ENCODE measurements at regions not wholly inside any gene's neighbourhood (a gene's known extent, or its start where the extent isn't known, plus 50 kb on each side); places are given as distances from the start of the nearest gene placed in this dataset.

- no peak for DNase-seq (ENCODE audit: low read depth in 2 of 2)
- no peaks in the 10 kb centered on the region for H3K36me3 ChIP-seq (ENCODE audit: control insufficient read depth, insufficient read depth, low read length)
- H3K4me3 ChIP-seq (replicated peaks in 1 of 4; ENCODE audit: control extremely low read depth in 1 of 4, insufficient read depth in 1 of 4, low read depth in 3 of 4, low read length in 4 of 4) = no peak overlapping the region
- no peaks in the 10 kb centered on the region for H4K20me1 ChIP-seq (ENCODE audit: control insufficient read depth, extremely low read depth, insufficient read depth, low read length)
- no peak overlapping the region for H3K9ac ChIP-seq (ENCODE audit: insufficient read depth, low read length)
- no peaks in the 10 kb centered on the region for H3K27me3 ChIP-seq (ENCODE audit: control insufficient read depth, insufficient read depth, low read length)
- H3K4me1 ChIP-seq (ENCODE audit: control insufficient read depth, extremely low read depth, insufficient read depth, low read length) = no peaks in the 10 kb centered on the region
- no peak overlapping the region for H2AFZ ChIP-seq (ENCODE audit: low read length)
- no peaks in the 10 kb centered on the region for H3K79me2 ChIP-seq (ENCODE audit: control insufficient read depth, insufficient read depth, low read length)
- H3K4me2 ChIP-seq (ENCODE audit: extremely low read depth, insufficient read depth, low read length) = no peak overlapping the region
- TF ChIP-seq EZH2 (IDR thresholded peaks at IDR 0.05; ENCODE audit: low read length, missing control alignments) (no peak), CTCF (conservative IDR thresholded peaks at IDR 0.05 in 1 of 2, IDR thresholded peaks at IDR 0.05 in 1 of 2; ENCODE audit: low read depth in 1 of 2, low read length in 2 of 2) (no peak)
- no peak overlapping the region for H3K27ac ChIP-seq (ENCODE audit: insufficient read depth, low read length)
- H3K9me3 ChIP-seq (ENCODE audit: control insufficient read depth, insufficient read depth, low read depth, low read length) = no peaks in the 10 kb centered on the region
These were observed 189.8 kb downstream of the MTRR start for GRCh38 chr5:8058616-8059190.

GRCh38 chr5:8059337-8059736 is 190.4 kb downstream of the MTRR start:
- H3K27me3 ChIP-seq (ENCODE audit: control insufficient read depth, insufficient read depth, low read length) = no peaks in the 10 kb centered on the region
- no peaks in the 10 kb centered on the region for H3K4me1 ChIP-seq (ENCODE audit: control insufficient read depth, extremely low read depth, insufficient read depth, low read length)
- no peak overlapping the region for H3K4me3 ChIP-seq (replicated peaks in 1 of 4; ENCODE audit: control extremely low read depth in 1 of 4, insufficient read depth in 1 of 4, low read depth in 3 of 4, low read length in 4 of 4)
- DNase-seq (ENCODE audit: low read depth in 2 of 2) = no peak
- TF ChIP-seq CTCF (conservative IDR thresholded peaks at IDR 0.05 in 1 of 2, IDR thresholded peaks at IDR 0.05 in 1 of 2; ENCODE audit: low read depth in 1 of 2, low read length in 2 of 2) = no peak
- no peak for TF ChIP-seq EZH2 (IDR thresholded peaks at IDR 0.05; ENCODE audit: low read length, missing control alignments)
- H3K79me2 ChIP-seq (ENCODE audit: control insufficient read depth, insufficient read depth, low read length) = no peaks in the 10 kb centered on the region
- no peak overlapping the region for H2AFZ ChIP-seq (ENCODE audit: low read length)
- no peak overlapping the region for H3K9ac ChIP-seq (ENCODE audit: insufficient read depth, low read length)
- no peak overlapping the region for H3K4me2 ChIP-seq (ENCODE audit: extremely low read depth, insufficient read depth, low read length)
- H3K9me3 ChIP-seq (ENCODE audit: control insufficient read depth, insufficient read depth, low read depth, low read length) = no peaks in the 10 kb centered on the region
- no peaks in the 10 kb centered on the region for H3K36me3 ChIP-seq (ENCODE audit: control insufficient read depth, insufficient read depth, low read length)
- H3K27ac ChIP-seq (ENCODE audit: insufficient read depth, low read length) = no peak overlapping the region
- H4K20me1 ChIP-seq (ENCODE audit: control insufficient read depth, extremely low read depth, insufficient read depth, low read length) = no peaks in the 10 kb centered on the region

- TF ChIP-seq EZH2 (IDR thresholded peaks at IDR 0.05; ENCODE audit: low read length, missing control alignments) (no peak), CTCF (conservative IDR thresholded peaks at IDR 0.05 in 1 of 2, IDR thresholded peaks at IDR 0.05 in 1 of 2; ENCODE audit: low read depth in 1 of 2, low read length in 2 of 2) (no peak)
- DNase-seq (ENCODE audit: low read depth in 2 of 2) = no peak
These were observed 191.4 kb downstream of the MTRR start for GRCh38 chr5:8060235-8060952.

More at GRCh38 chr5:8060235-8060952, 191.4 kb downstream of the MTRR start:
- H3K9ac ChIP-seq (ENCODE audit: insufficient read depth, low read length) = no peak overlapping the region
- no peaks in the 10 kb centered on the region for H4K20me1 ChIP-seq (ENCODE audit: control insufficient read depth, extremely low read depth, insufficient read depth, low read length)
- no peak overlapping the region for H2AFZ ChIP-seq (ENCODE audit: low read length)
- no peaks in the 10 kb centered on the region for H3K9me3 ChIP-seq (ENCODE audit: control insufficient read depth, insufficient read depth, low read depth, low read length)
- no peaks in the 10 kb centered on the region for H3K79me2 ChIP-seq (ENCODE audit: control insufficient read depth, insufficient read depth, low read length)
- no peak overlapping the region for H3K27ac ChIP-seq (ENCODE audit: insufficient read depth, low read length)
- no peaks in the 10 kb centered on the region for H3K27me3 ChIP-seq (ENCODE audit: control insufficient read depth, insufficient read depth, low read length)
- no peak overlapping the region for H3K4me2 ChIP-seq (ENCODE audit: extremely low read depth, insufficient read depth, low read length)
- no peak overlapping the region for H3K4me3 ChIP-seq (replicated peaks in 1 of 4; ENCODE audit: control extremely low read depth in 1 of 4, insufficient read depth in 1 of 4, low read depth in 3 of 4, low read length in 4 of 4)
- no peaks in the 10 kb centered on the region for H3K4me1 ChIP-seq (ENCODE audit: control insufficient read depth, extremely low read depth, insufficient read depth, low read length)
- H3K36me3 ChIP-seq (ENCODE audit: control insufficient read depth, insufficient read depth, low read length) = no peaks in the 10 kb centered on the region

Data from fibroblast of lung (primary cell).